H9 (cell line): ENCODE measurements at regions not wholly inside any gene's neighbourhood (a gene's known extent, or its start where the extent isn't known, plus 50 kb on each side); places are given as distances from the start of the nearest gene placed in this dataset.

Source experiments
- DNase-seq: peaks from one replicate; pipeline ENCODE4 v3.0.0-alpha.2; 2017
- H2AFZ ChIP-seq: one replicate; pipeline ENCODE4 v1.6.1; 2013; ENCODE audit warnings: mild to moderate bottlenecking, low read length, control low read depth, moderate library complexity
- H2AK5ac ChIP-seq: 2 replicates; pipeline ENCODE4 v1.6.1; 2013; ENCODE audit warnings: low read length, control low read depth, mixed read lengths; ENCODE audit not compliant: insufficient read length
- H2BK120ac ChIP-seq: one replicate; pipeline ENCODE4 v1.6.1; 2013; ENCODE audit warnings: low read depth, mild to moderate bottlenecking, low read length, control low read depth, inconsistent platforms; ENCODE audit not compliant: poor library complexity, severe bottlenecking
- H2BK12ac ChIP-seq: 2 replicates; pipeline ENCODE4 v1.6.1; 2013; ENCODE audit warnings: low read length, control low read depth, mixed read lengths, low read depth; ENCODE audit not compliant: insufficient read length
- H2BK15ac ChIP-seq: 2 replicates; pipeline ENCODE4 v1.6.1; 2013; ENCODE audit warnings: low read depth, low read length, control low read depth
- H2BK20ac ChIP-seq: one replicate; pipeline ENCODE4 v1.6.1; 2013; ENCODE audit warnings: low read depth, mild to moderate bottlenecking, low read length, control low read depth, inconsistent platforms; ENCODE audit not compliant: poor library complexity, severe bottlenecking
- H2BK5ac ChIP-seq: 2 replicates; pipeline ENCODE4 v1.6.1; 2013; ENCODE audit warnings: low read length, control low read depth, mixed read lengths; ENCODE audit not compliant: insufficient read length
- H3K14ac ChIP-seq: 2 replicates; pipeline ENCODE4 v1.6.1; 2013; ENCODE audit warnings: low read length, control low read depth; ENCODE audit not compliant: insufficient read depth
- H3K18ac ChIP-seq: 2 replicates; pipeline ENCODE4 v1.6.1; 2013; ENCODE audit warnings: low read depth, mild to moderate bottlenecking, mixed read lengths, low read length, control low read depth; ENCODE audit not compliant: insufficient read length
- H3K23ac ChIP-seq: 2 replicates; pipeline ENCODE4 v1.6.1; 2013; ENCODE audit warnings: low read length, control low read depth, mixed read lengths, low read depth; ENCODE audit not compliant: insufficient read length
- H3K23me2 ChIP-seq: 2 replicates; pipeline ENCODE4 v1.6.1; 2013; ENCODE audit warnings: low read depth, mild to moderate bottlenecking, mixed read lengths, low read length, control low read depth; ENCODE audit not compliant: insufficient read length, poor library complexity, severe bottlenecking
- H3K27ac ChIP-seq: 2 replicates; pipeline ENCODE4 v1.5.1; 2013; ENCODE audit warnings: low read length, control low read depth, mixed read lengths, low read depth; ENCODE audit not compliant: insufficient read length
- H3K27me3 ChIP-seq: 2 replicates; pipeline ENCODE4 v1.6.1; 2013; ENCODE audit warnings: low read length, control low read depth, inconsistent platforms; ENCODE audit not compliant: insufficient read depth
- H3K4ac ChIP-seq: 2 replicates; pipeline ENCODE4 v1.6.1; 2013; ENCODE audit warnings: low read depth, mild to moderate bottlenecking, control low read depth, inconsistent platforms, low read length, moderate library complexity
- H3K4me1 ChIP-seq: 2 replicates; pipeline ENCODE4 v1.6.1; 2013; ENCODE audit warnings: low read length, control low read depth, inconsistent platforms; ENCODE audit not compliant: insufficient read depth
- H3K4me2 ChIP-seq: 2 replicates; pipeline ENCODE4 v1.6.1; 2013; ENCODE audit warnings: low read length, control low read depth, mixed read lengths; ENCODE audit not compliant: insufficient read length, insufficient read depth
- H3K56ac ChIP-seq: 2 replicates; pipeline ENCODE4 v1.6.1; 2013; ENCODE audit warnings: low read depth, mild to moderate bottlenecking, mixed read lengths, low read length, control low read depth; ENCODE audit not compliant: insufficient read length
- H3K79me1 ChIP-seq: 2 replicates; pipeline ENCODE4 v1.6.1; 2013; ENCODE audit warnings: low read depth, mild to moderate bottlenecking, moderate library complexity, low read length, control low read depth, inconsistent platforms; ENCODE audit not compliant: insufficient read depth, poor library complexity, severe bottlenecking
- H3K79me2 ChIP-seq: 2 replicates; pipeline ENCODE4 v1.6.1; 2013; ENCODE audit warnings: low read length, control low read depth, inconsistent platforms; ENCODE audit not compliant: insufficient read depth
- H3K9ac ChIP-seq: 2 replicates; pipeline ENCODE4 v1.6.1; 2013; ENCODE audit warnings: low read length, control low read depth, mixed read lengths; ENCODE audit not compliant: insufficient read length; ENCODE audit errors: extremely low read depth
- H3K9me3 ChIP-seq: one replicate; pipeline ENCODE4 v1.6.1; 2013; ENCODE audit warnings: low read depth, low read length, inconsistent platforms; ENCODE audit not compliant: control insufficient read depth
- H3T11ph ChIP-seq: one replicate; pipeline ENCODE4 v1.6.1; 2013; ENCODE audit warnings: mild to moderate bottlenecking, low read length, control low read depth, inconsistent platforms
- H4K20me1 ChIP-seq: one replicate; pipeline ENCODE4 v1.6.1; 2013; ENCODE audit not compliant: control insufficient read depth, insufficient read length, insufficient read depth
- H4K5ac ChIP-seq: 2 replicates; pipeline ENCODE4 v1.6.1; 2013; ENCODE audit warnings: low read depth, mild to moderate bottlenecking, mixed read lengths, low read length, control low read depth; ENCODE audit not compliant: insufficient read length
- H4K8ac ChIP-seq: replicated peaks from 2 replicates; pipeline ENCODE4 v1.6.1; 2013; ENCODE audit warnings: low read length, control low read depth, mixed read lengths, low read depth; ENCODE audit not compliant: insufficient read length
- H4K91ac ChIP-seq: 2 replicates; pipeline ENCODE4 v1.6.1; 2013; ENCODE audit warnings: low read depth, mild to moderate bottlenecking, moderate library complexity, mixed read lengths, low read length, control low read depth; ENCODE audit not compliant: insufficient read length
- H3K27ac Mint-ChIP-seq, 3 experiments: 2 replicates in 2 of 3; 3 replicates in 1 of 3; pipeline ENCODE4 v1.8.0; 2020 to 2021; ENCODE audit warnings: mixed read lengths in 3 of 3, mild to moderate bottlenecking in 1 of 3, moderate library complexity in 1 of 3
- H3K27me3 Mint-ChIP-seq: 2 replicates; pipeline ENCODE4 v1.8.0; 2021; ENCODE audit warnings: low read depth, mild to moderate bottlenecking, moderate library complexity, mixed read lengths
- H3K36me3 Mint-ChIP-seq, 3 experiments: 2 replicates in 2 of 3; 3 replicates in 1 of 3; pipeline ENCODE4 v1.8.0; 2020 to 2021; ENCODE audit warnings: low read depth in 3 of 3, mixed read lengths in 3 of 3; ENCODE audit not compliant: insufficient read depth in 1 of 3
- H3K4me1 Mint-ChIP-seq, 2 experiments: 2 replicates each; pipeline ENCODE4 v1.8.0; 2020; ENCODE audit warnings: mixed read lengths in 2 of 2
- H3K4me3 Mint-ChIP-seq, 2 experiments: 2 replicates in 1 of 2; 3 replicates in 1 of 2; pipeline ENCODE4 v1.8.0; 2020 to 2021; ENCODE audit warnings: mild to moderate bottlenecking in 2 of 2, mixed read lengths in 2 of 2, moderate library complexity in 1 of 2
- H3K9me3 Mint-ChIP-seq, 2 experiments: 2 replicates in 1 of 2; 3 replicates in 1 of 2; pipeline ENCODE4 v1.8.0; 2020; ENCODE audit warnings: mild to moderate bottlenecking in 2 of 2, mixed read lengths in 2 of 2, moderate library complexity in 1 of 2
- CTCF ChIP-seq: fragments of 200-600 bp; sonication (generic); conservative IDR thresholded peaks from 3 replicates; pipeline ENCODE4 v1.8.0; 2021; ENCODE audit warnings: antibody characterized with exemption, mild to moderate bottlenecking
- WGBS: extraction: QIAGEN DNeasy Blood & Tissue Kit; methylation state at CpG from one replicate; pipeline ENCODE4 v1.1.7; 2013; ENCODE audit warnings: missing lambda C conversion rate, low lambda C conversion rate, mixed read lengths; ENCODE audit not compliant: insufficient read length; ENCODE audit errors: extremely low coverage; 5-methylcytosine and 5-hydroxymethylcytosine counted together

GRCh38 chr1:168405906-168406549 lies 125.4 kb downstream of the TBX19 start:
- Histone ChIP-seq H3T11ph (no peak overlapping the region), H3K4me2 (no peak overlapping the region), H2BK120ac (no peak overlapping the region), H4K91ac (no peak overlapping the region), H3K27me3 (no peaks in the 10 kb centered on the region), H3K4ac (no peak overlapping the region), H2BK5ac (no peak overlapping the region), H2AFZ (no peak overlapping the region), H3K9ac (no peak overlapping the region), H3K23me2 (no peaks in the 10 kb centered on the region), H4K20me1 (no peaks in the 10 kb centered on the region), H3K23ac (no peak overlapping the region), H2BK12ac (no peak overlapping the region), H3K79me1 (no peaks in the 10 kb centered on the region), H3K18ac (no peak overlapping the region), H2BK15ac (no peak overlapping the region), H3K56ac (no peak overlapping the region), H4K8ac (no peak overlapping the region), H3K79me2 (no peaks in the 10 kb centered on the region), H3K27ac (no peak overlapping the region), H3K14ac (no peak overlapping the region), H2AK5ac (no peak overlapping the region), H2BK20ac (no peak overlapping the region), H4K5ac (no peak overlapping the region), H3K4me1 (no peaks in the 10 kb centered on the region), H3K9me3 (no peaks in the 10 kb centered on the region)
- Mint-ChIP-seq H3K27ac (no peak overlapping the region), H3K4me1 (0 out of 4 replicates have a peak, but pooled peaks cover 0 to 4% of the 10 kb centered on the region in 2 experiments), H3K4me3 (no peak overlapping the region), H3K9me3 (peaks cover 3 to 4% of the 10 kb centered on the region in 2 experiments; a peak in 4 of 5 replicates), H3K36me3 (peaks cover 2 to 11% (median 3%) of the 10 kb centered on the region in 3 experiments; a peak in 5 of 7 replicates), H3K27me3 (no peaks in the 10 kb centered on the region)
- DNase-seq: no peak
- TF ChIP-seq CTCF: no peak
- no CpG with 5 or more reads among the region's 3 CpGs for WGBS
